ENCODE measurements at regions not wholly inside any gene's neighbourhood (a gene's known extent, or its start where the extent isn't known, plus 50 kb on each side); places are given as distances from the start of the nearest gene placed in this dataset.
"Not testable (repeated sequence)": the region's sequence is repeated elsewhere in the genome, so short reads cannot be mapped to it uniquely, and the experiment has no call there.

GRCh38 chr3:69484507-69485393, 98.9 kb upstream of the FRMD4B start:
- DNase-seq (ENCODE audit: low read depth): no peak

- no peak for DNase-seq (ENCODE audit: low read depth)
Observed at GRCh38 chr3:69483449-69483848, 97.6 kb upstream of the FRMD4B start.

GRCh38 chr3:69480986-69481385, 95.1 kb upstream of the FRMD4B start:
- DNase-seq (ENCODE audit: low read depth): not testable (repeated sequence)

GRCh38 chr3:69474186-69474585, 88.3 kb upstream of the FRMD4B start:
- no peak for DNase-seq (ENCODE audit: low read depth)

- no peak for DNase-seq (ENCODE audit: low read depth)
Observed at GRCh38 chr3:69472093-69472492, 86.2 kb upstream of the FRMD4B start.

GRCh38 chr3:69463531-69463930, 77.6 kb upstream of the FRMD4B start:
- no peak for DNase-seq (ENCODE audit: low read depth)

GRCh38 chr3:69462826-69463100, 76.9 kb upstream of the FRMD4B start:
- DNase-seq (ENCODE audit: low read depth): no peak

GRCh38 chr3:69462022-69462825, 76.3 kb upstream of the FRMD4B start:
- DNase-seq (ENCODE audit: low read depth): no peak

- DNase-seq (ENCODE audit: low read depth): no peak
Observed at GRCh38 chr3:69460034-69460433, 74.1 kb upstream of the FRMD4B start.

- no peak for DNase-seq (ENCODE audit: low read depth)
Observed at GRCh38 chr3:69458803-69459365, 73.0 kb upstream of the FRMD4B start.

- no peak for DNase-seq (ENCODE audit: low read depth)
Observed at GRCh38 chr3:69456631-69457030, 70.7 kb upstream of the FRMD4B start.

GRCh38 chr3:69454204-69454787, 68.4 kb upstream of the FRMD4B start:
- DNase-seq (ENCODE audit: low read depth): no peak

GRCh38 chr3:69452295-69452694, 66.4 kb upstream of the FRMD4B start:
- DNase-seq (ENCODE audit: low read depth): no peak

GRCh38 chr3:69451594-69451993, 65.7 kb upstream of the FRMD4B start:
- DNase-seq (ENCODE audit: low read depth): no peak

GRCh38 chr3:69448877-69449276, 63.0 kb upstream of the FRMD4B start:
- no peak for DNase-seq (ENCODE audit: low read depth)

GRCh38 chr3:69446402-69447072, 60.6 kb upstream of the FRMD4B start:
- no peak for DNase-seq (ENCODE audit: low read depth)

- DNase-seq (ENCODE audit: low read depth): no peak
Observed at GRCh38 chr3:69445498-69445897, 59.6 kb upstream of the FRMD4B start.

GRCh38 chr3:69445024-69445423, 59.1 kb upstream of the FRMD4B start:
- DNase-seq (ENCODE audit: low read depth): peak; percentile 51

- DNase-seq (ENCODE audit: low read depth): peak; percentile 69
Observed at GRCh38 chr3:69443457-69443920, 57.6 kb upstream of the FRMD4B start.

GRCh38 chr3:69442771-69443311, 57.0 kb upstream of the FRMD4B start:
- no peak for DNase-seq (ENCODE audit: low read depth)

GRCh38 chr3:69441732-69442131, 55.8 kb upstream of the FRMD4B start:
- peak; percentile 27 for DNase-seq (ENCODE audit: low read depth)

- no peak for DNase-seq (ENCODE audit: low read depth)
Observed at GRCh38 chr3:69441040-69441439, 55.2 kb upstream of the FRMD4B start.

Data from EH (cell line).